SK-N-MC (cell line): ENCODE measurements at regions not wholly inside any gene's neighbourhood (a gene's known extent, or its start where the extent isn't known, plus 50 kb on each side); places are given as distances from the start of the nearest gene placed in this dataset.
A peak's percentile ranks its signal among the peaks of the same experiment; 100 is the strongest.

ENCODE experiments used
- DNase-seq: peaks from one replicate; pipeline ENCODE4 v3.0.0-alpha.2; 2011; ENCODE audit warnings: low read depth, low spot score
- H3K27ac ChIP-seq: fragments of 200-600 bp; sonication (generic); 2 replicates; pipeline ENCODE4 v1.5.1; 2016; ENCODE audit warnings: mixed run types
- H3K36me3 ChIP-seq: fragments of 200-600 bp; sonication (generic); 2 replicates; pipeline ENCODE4 v1.6.1; 2017; ENCODE audit warnings: antibody characterized with exemption, low read length, mixed read lengths; ENCODE audit not compliant: insufficient read depth
- H3K4me3 ChIP-seq: fragments of 200-600 bp; sonication (generic); 2 replicates; pipeline ENCODE4 v1.5.1; 2016
- H3K9ac ChIP-seq: fragments of 200-600 bp; sonication (generic); 2 replicates; pipeline ENCODE4 v1.8.0; 2017; ENCODE audit warnings: mixed run types, mixed read lengths; ENCODE audit not compliant: insufficient read length
- H3K9me3 ChIP-seq: fragments of 200-600 bp; sonication (generic); 2 replicates; pipeline ENCODE4 v1.6.1; 2017; ENCODE audit warnings: low read depth, mild to moderate bottlenecking, antibody characterized with exemption, low read length, moderate library complexity, mixed read lengths
- EZH2 ChIP-seq: fragments of 200-600 bp; sonication (generic); IDR thresholded peaks from one replicate; pipeline ENCODE4 v1.6.1; 2017; ENCODE audit warnings: antibody characterized with exemption
- FOXP2 ChIP-seq: optimal IDR thresholded peaks from 2 replicates; pipeline ENCODE3; 2011; ENCODE audit warnings: mild to moderate bottlenecking, moderate library complexity; ENCODE audit not compliant: insufficient read depth; ENCODE audit errors: extremely low read length, control extremely low read depth
- POLR2AphosphoS5 ChIP-seq: IDR thresholded peaks from 2 replicates; pipeline ENCODE4 v1.6.1; 2012; ENCODE audit warnings: mild to moderate bottlenecking, low read depth, low read length, borderline replicate concordance

GRCh38 chrX:8105531-8105930, 65.5 kb downstream of the VCX2 start:
- no peak overlapping the region for H3K4me3 ChIP-seq
- DNase-seq, result no peak
- no peaks in the 10 kb centered on the region for H3K36me3 ChIP-seq
- H3K9ac ChIP-seq, result no peak overlapping the region
- H3K9me3 ChIP-seq, result no peaks in the 10 kb centered on the region
- H3K27ac ChIP-seq, result no peak overlapping the region
- TF ChIP-seq EZH2, result no peak
- no peak for TF ChIP-seq POLR2AphosphoS5
- TF ChIP-seq FOXP2, result no peak

DNA sequence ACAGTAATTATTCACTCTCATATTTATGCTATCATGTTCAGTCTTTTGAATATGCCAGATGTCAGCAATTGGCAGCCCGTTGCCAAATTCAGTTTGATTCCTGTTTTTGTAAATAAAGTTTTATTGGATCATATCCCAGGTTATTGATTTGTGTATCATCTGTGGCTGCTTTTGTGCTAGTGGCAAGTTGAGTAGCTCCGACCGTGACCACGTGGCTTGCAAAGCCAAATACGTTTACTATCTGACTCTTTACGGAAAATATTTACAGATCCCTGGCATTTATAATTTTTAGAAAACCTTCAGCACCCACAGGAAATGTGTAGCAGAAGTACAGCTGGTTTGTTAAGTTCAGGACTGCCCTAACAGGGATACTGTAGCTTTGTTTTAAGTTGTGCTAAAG, 67.4 kb downstream of the VCX2 start:
- no peak for DNase-seq
- H3K36me3 ChIP-seq, result no peaks in the 10 kb centered on the region
- no peaks in the 10 kb centered on the region for H3K9me3 ChIP-seq
- no peak overlapping the region for H3K4me3 ChIP-seq
- TF ChIP-seq FOXP2 (no peak), POLR2AphosphoS5 (no peak), EZH2 (no peak)
- no peak overlapping the region for H3K27ac ChIP-seq
- H3K9ac ChIP-seq, result no peak overlapping the region

DNA sequence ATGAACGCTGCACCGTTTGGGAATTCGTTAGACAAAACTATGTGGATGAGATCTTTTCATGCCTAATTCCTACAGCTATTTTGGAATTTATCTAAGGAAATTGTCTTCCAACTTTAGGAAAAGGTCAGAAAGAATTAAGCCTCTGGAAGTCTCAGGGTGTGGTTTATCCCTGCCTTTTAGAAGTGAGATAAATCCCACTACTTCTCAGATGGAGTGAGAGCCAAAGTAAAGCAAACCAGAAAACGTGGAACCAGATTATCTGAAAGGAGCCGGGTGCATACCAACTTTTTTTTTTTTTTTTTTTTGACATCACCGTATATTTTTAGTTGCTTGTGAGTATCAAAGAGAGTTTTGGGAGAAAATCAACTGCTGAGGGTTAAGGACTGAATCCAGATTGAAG, 79.6 kb downstream of the VCX2 start:
- H3K9me3 ChIP-seq, result no peaks in the 10 kb centered on the region
- TF ChIP-seq FOXP2 (no peak), POLR2AphosphoS5 (no peak), EZH2 (no peak)
- DNase-seq, result no peak
- H3K9ac ChIP-seq, result no peak overlapping the region
- no peaks in the 10 kb centered on the region for H3K36me3 ChIP-seq
- H3K4me3 ChIP-seq, result no peak overlapping the region
- no peak overlapping the region for H3K27ac ChIP-seq

GRCh38 chrX:8090906-8091305, 80.2 kb downstream of the VCX2 start:
- no peak overlapping the region for H3K27ac ChIP-seq
- H3K9ac ChIP-seq, result no peak overlapping the region
- H3K4me3 ChIP-seq, result no peak overlapping the region
- no peaks in the 10 kb centered on the region for H3K36me3 ChIP-seq
- DNase-seq, result no peak
- no peak for TF ChIP-seq EZH2
- no peak for TF ChIP-seq FOXP2
- no peak for TF ChIP-seq POLR2AphosphoS5
- H3K9me3 ChIP-seq, result no peaks in the 10 kb centered on the region

DNA sequence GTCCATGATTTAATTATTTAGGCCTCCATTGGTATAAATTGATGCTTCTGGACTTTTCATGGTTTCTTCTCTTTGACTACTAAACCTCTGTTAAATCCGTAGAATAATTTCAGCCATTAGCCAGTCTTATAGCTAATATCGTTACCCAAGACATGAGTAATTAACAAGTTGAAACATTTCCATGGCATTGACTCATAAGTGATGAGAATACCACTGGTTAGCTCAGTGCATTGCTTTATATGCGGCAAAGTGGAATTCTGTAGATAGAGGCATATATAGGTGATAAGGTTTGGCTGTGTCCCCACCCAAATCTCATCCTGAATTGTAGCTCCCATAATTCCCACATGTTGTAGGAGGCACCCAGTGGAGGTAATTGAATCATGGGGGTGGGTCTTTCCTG, 80.6 kb downstream of the VCX2 start:
- TF ChIP-seq FOXP2, result no peak
- no peak for TF ChIP-seq POLR2AphosphoS5
- TF ChIP-seq EZH2, result no peak
- no peaks in the 10 kb centered on the region for H3K36me3 ChIP-seq
- no peaks in the 10 kb centered on the region for H3K9me3 ChIP-seq
- H3K4me3 ChIP-seq, result no peak overlapping the region
- H3K9ac ChIP-seq, result no peak overlapping the region
- DNase-seq, result no peak
- H3K27ac ChIP-seq, result no peak overlapping the region

DNA sequence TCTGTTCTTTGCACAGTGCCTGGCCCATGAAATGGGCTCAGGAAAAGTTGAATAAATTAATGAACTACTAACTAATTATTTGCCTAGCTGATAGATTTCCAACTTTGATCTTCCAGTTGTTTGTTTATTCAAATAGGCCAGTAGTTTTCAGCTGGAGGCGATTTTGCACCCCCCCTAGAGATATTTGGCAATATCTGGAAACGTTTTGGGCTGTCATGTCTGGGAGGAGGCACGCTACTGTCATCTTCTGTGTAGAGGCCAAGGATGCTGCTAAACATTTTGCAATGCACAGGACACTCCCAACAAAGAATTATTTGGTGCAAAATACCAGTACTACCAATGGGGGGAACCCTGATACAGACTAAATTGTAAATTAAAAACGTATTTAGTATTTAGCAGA, 81.9 kb downstream of the VCX2 start:
- H3K36me3 ChIP-seq, result no peaks in the 10 kb centered on the region
- DNase-seq, result no peak

GRCh38 chrX:8084006-8084405, 87.1 kb downstream of the VCX2 start:
- Histone ChIP-seq H3K9me3 (no peaks in the 10 kb centered on the region), H3K27ac (no peak overlapping the region), H3K9ac (no peak overlapping the region), H3K36me3 (no peaks in the 10 kb centered on the region), H3K4me3 (no peak overlapping the region)
- TF ChIP-seq FOXP2 (no peak), EZH2 (no peak), POLR2AphosphoS5 (no peak)
- peak; percentile 26 for DNase-seq

More for the DNA sequence above, 81.9 kb downstream of the VCX2 start:
- TF ChIP-seq POLR2AphosphoS5 (no peak), FOXP2 (no peak), EZH2 (no peak)
- no peaks in the 10 kb centered on the region for H3K9me3 ChIP-seq
- no peak overlapping the region for H3K9ac ChIP-seq
- no peak overlapping the region for H3K27ac ChIP-seq
- no peak overlapping the region for H3K4me3 ChIP-seq

GRCh38 chrX:8083286-8083685, 87.8 kb downstream of the VCX2 start:
- H3K27ac ChIP-seq, result no peak overlapping the region
- H3K9me3 ChIP-seq, result no peaks in the 10 kb centered on the region
- no peaks in the 10 kb centered on the region for H3K36me3 ChIP-seq
- H3K4me3 ChIP-seq, result no peak overlapping the region
- H3K9ac ChIP-seq, result no peak overlapping the region
- no peak for TF ChIP-seq POLR2AphosphoS5
- TF ChIP-seq FOXP2, result no peak
- no peak for TF ChIP-seq EZH2
- DNase-seq, result no peak

DNA sequence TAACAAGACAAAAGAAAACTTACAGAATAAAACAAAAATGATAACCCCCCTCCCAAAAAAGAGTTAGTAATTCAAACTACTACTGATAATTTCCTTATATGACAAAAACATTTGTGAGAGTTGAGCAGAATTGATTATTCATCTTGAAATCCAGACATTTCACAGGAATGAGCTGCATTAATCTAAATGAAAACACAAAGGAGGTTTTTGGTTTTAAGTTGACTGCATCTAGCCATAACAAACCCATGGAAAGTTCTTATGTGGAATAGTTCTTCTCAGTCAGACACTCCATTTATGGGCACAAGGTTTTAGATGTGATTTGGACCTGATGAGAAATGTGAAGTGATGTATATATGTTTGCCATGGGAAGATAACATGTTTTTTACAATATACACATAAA, 95.4 kb downstream of the VCX2 start:
- no peak for TF ChIP-seq POLR2AphosphoS5
- no peak for TF ChIP-seq FOXP2
- TF ChIP-seq EZH2, result no peak
- no peak overlapping the region for H3K4me3 ChIP-seq
- H3K36me3 ChIP-seq, result no peaks in the 10 kb centered on the region
- H3K27ac ChIP-seq, result no peak overlapping the region
- H3K9me3 ChIP-seq, result no peaks in the 10 kb centered on the region
- no peak for DNase-seq
- no peak overlapping the region for H3K9ac ChIP-seq
